ENCODE measurements at regions not wholly inside any gene's neighbourhood (a gene's known extent, or its start where the extent isn't known, plus 50 kb on each side); places are given as distances from the start of the nearest gene placed in this dataset.

- DNase-seq: no peak
- H3K4me3 ChIP-seq: no peak overlapping the region
- H3K9me3 ChIP-seq: no peaks in the 10 kb centered on the region
- H3K36me3 ChIP-seq (ENCODE audit: low read depth, missing control alignments): no peaks in the 10 kb centered on the region
- no peak for TF ChIP-seq CTCF (IDR thresholded peaks at IDR 0.05)
- H3K27ac ChIP-seq: no peak overlapping the region
- intact Hi-C loops (cut with DNase I; ENCODE audit: low total_unique reads): no loop called here
- H3K27me3 ChIP-seq: no peaks in the 10 kb centered on the region
- no peaks in the 10 kb centered on the region for H3K4me1 ChIP-seq
Measured at GRCh38 chr2:221680548-221680947, 108.4 kb upstream of the EPHA4 start.

GRCh38 chr2:221677688-221678087 is 105.6 kb upstream of the EPHA4 start:
- no peak overlapping the region for H3K4me3 ChIP-seq
- TF ChIP-seq CTCF (IDR thresholded peaks at IDR 0.05) (no peak), POLR2A (IDR thresholded peaks at IDR 0.05) (no peak)
- H3K4me1 ChIP-seq: no peaks in the 10 kb centered on the region
- DNase-seq: no peak
- no peaks in the 10 kb centered on the region for H3K36me3 ChIP-seq (ENCODE audit: low read depth, missing control alignments)
- no peak overlapping the region for H3K27ac ChIP-seq
- intact Hi-C loops (cut with DNase I; ENCODE audit: low total_unique reads): no loop called here
- H3K9me3 ChIP-seq: no peaks in the 10 kb centered on the region
- no peaks in the 10 kb centered on the region for H3K27me3 ChIP-seq
- WGBS, 2 donors: 75 to 82% methylated on average over 1 of the region's 1 CpG

GRCh38 chr2:221676566-221677172 is 104.6 kb upstream of the EPHA4 start:
- WGBS, 2 donors: 90 to 91% methylated on average over 6 of the region's 6 CpGs
- intact Hi-C loops (cut with DNase I; ENCODE audit: low total_unique reads): no loop called here
- TF ChIP-seq POLR2A (IDR thresholded peaks at IDR 0.05) (no peak), CTCF (IDR thresholded peaks at IDR 0.05) (no peak)
- H3K36me3 ChIP-seq (ENCODE audit: low read depth, missing control alignments): no peaks in the 10 kb centered on the region
- DNase-seq: no peak
- no peak overlapping the region for H3K4me3 ChIP-seq
- no peak overlapping the region for H3K27ac ChIP-seq
- H3K27me3 ChIP-seq: no peaks in the 10 kb centered on the region
- no peaks in the 10 kb centered on the region for H3K4me1 ChIP-seq
- no peaks in the 10 kb centered on the region for H3K9me3 ChIP-seq

- Histone ChIP-seq H3K9me3 (no peaks in the 10 kb centered on the region), H3K36me3 (ENCODE audit: low read depth, missing control alignments) (no peaks in the 10 kb centered on the region), H3K4me3 (no peak overlapping the region), H3K27ac (no peak overlapping the region), H3K27me3 (no peaks in the 10 kb centered on the region), H3K4me1 (no peaks in the 10 kb centered on the region)
- no peak for DNase-seq
- no peak for TF ChIP-seq POLR2A (IDR thresholded peaks at IDR 0.05)
- TF ChIP-seq CTCF (IDR thresholded peaks at IDR 0.05): no peak
- 60 to 64% methylated on average over 5 of the region's 5 CpGs for WGBS, 2 donors
- intact Hi-C loops (cut with DNase I; ENCODE audit: low total_unique reads): no loop called here
Measured at GRCh38 chr2:221675201-221675908, 103.3 kb upstream of the EPHA4 start.

- H3K27ac ChIP-seq: no peak overlapping the region
- H3K9me3 ChIP-seq: no peaks in the 10 kb centered on the region
- TF ChIP-seq CTCF (IDR thresholded peaks at IDR 0.05) (no peak), POLR2A (IDR thresholded peaks at IDR 0.05) (no peak)
- no peaks in the 10 kb centered on the region for H3K27me3 ChIP-seq
- intact Hi-C loops (cut with DNase I; ENCODE audit: low total_unique reads): no loop called here
- no peaks in the 10 kb centered on the region for H3K4me1 ChIP-seq
- H3K36me3 ChIP-seq (ENCODE audit: low read depth, missing control alignments): no peaks in the 10 kb centered on the region
- no peak for DNase-seq
- H3K4me3 ChIP-seq: no peak overlapping the region
- WGBS, 2 donors: 87 to 94% methylated on average over 4 of the region's 4 CpGs
Measured at GRCh38 chr2:221674446-221674845, 102.3 kb upstream of the EPHA4 start.
